ENCODE measurements at regions not wholly inside any gene's neighbourhood (a gene's known extent, or its start where the extent isn't known, plus 50 kb on each side); places are given as distances from the start of the nearest gene placed in this dataset.

- TF ChIP-seq EZH2phosphoT487 (IDR thresholded peaks at IDR 0.05; ENCODE audit: low read depth, severe bottlenecking, unreplicated experiment) (no peak), EZH2 (IDR thresholded peaks at IDR 0.05; ENCODE audit: borderline replicate concordance) (no peak), CTCF (IDR thresholded peaks at IDR 0.05; ENCODE audit: poor library complexity) (no peak)
- Histone ChIP-seq H3K4me1 (ENCODE audit: insufficient read depth) (no peaks in the 10 kb centered on the region), H3K27ac (no peak overlapping the region), H3K79me2 (no peaks in the 10 kb centered on the region), H3K4me3 (no peak overlapping the region), H3K27me3 (no peaks in the 10 kb centered on the region), H3K9me3 (ENCODE audit: low read depth) (no peaks in the 10 kb centered on the region), H2AFZ (no peak overlapping the region), H3K9me2 (replicated peaks; ENCODE audit: insufficient read depth) (no peaks in the 10 kb centered on the region), H3K4me2 (no peak overlapping the region), H4K20me1 (ENCODE audit: insufficient read depth, poor library complexity, severe bottlenecking) (no peaks in the 10 kb centered on the region), H3K36me3 (replicated peaks; ENCODE audit: insufficient read depth, low read depth) (no peaks in the 10 kb centered on the region)
- 80% methylated on average over 2 of the region's 2 CpGs for WGBS (ENCODE audit: low lambda C conversion rate, missing lambda C conversion rate)
- DNase-seq (ENCODE audit: low spot score): no peak
Observed at GRCh38 chr6:14361297-14361696, 243.7 kb downstream of the CD83 start.

- Histone ChIP-seq H3K36me3 (replicated peaks; ENCODE audit: insufficient read depth, low read depth) (no peaks in the 10 kb centered on the region), H2AFZ (no peak overlapping the region), H3K9me3 (ENCODE audit: low read depth) (no peaks in the 10 kb centered on the region), H3K4me1 (ENCODE audit: insufficient read depth) (no peaks in the 10 kb centered on the region), H3K4me2 (no peak overlapping the region), H3K79me2 (no peaks in the 10 kb centered on the region), H3K4me3 (no peak overlapping the region), H3K27ac (no peak overlapping the region), H3K9me2 (replicated peaks; ENCODE audit: insufficient read depth) (no peaks in the 10 kb centered on the region), H3K27me3 (no peaks in the 10 kb centered on the region), H4K20me1 (ENCODE audit: insufficient read depth, poor library complexity, severe bottlenecking) (no peaks in the 10 kb centered on the region)
- no peak for DNase-seq (ENCODE audit: low spot score)
- TF ChIP-seq CTCF (IDR thresholded peaks at IDR 0.05; ENCODE audit: poor library complexity) (no peak), EZH2phosphoT487 (IDR thresholded peaks at IDR 0.05; ENCODE audit: low read depth, severe bottlenecking, unreplicated experiment) (no peak)
- 91% methylated on average over 5 of the region's 5 CpGs for WGBS (ENCODE audit: low lambda C conversion rate, missing lambda C conversion rate)
Observed at GRCh38 chr6:14361956-14362587, 244.5 kb downstream of the CD83 start.

- no peaks in the 10 kb centered on the region for H3K79me2 ChIP-seq
- 75% methylated on average over 5 of the region's 5 CpGs for WGBS (ENCODE audit: low lambda C conversion rate, missing lambda C conversion rate)
- H3K9me3 ChIP-seq (ENCODE audit: low read depth): no peaks in the 10 kb centered on the region
- H3K36me3 ChIP-seq (replicated peaks; ENCODE audit: insufficient read depth, low read depth): no peaks in the 10 kb centered on the region
- TF ChIP-seq CTCF (IDR thresholded peaks at IDR 0.05; ENCODE audit: poor library complexity) (no peak), EZH2phosphoT487 (IDR thresholded peaks at IDR 0.05; ENCODE audit: low read depth, severe bottlenecking, unreplicated experiment) (no peak), EZH2 (IDR thresholded peaks at IDR 0.05; ENCODE audit: borderline replicate concordance) (no peak)
- no peaks in the 10 kb centered on the region for H4K20me1 ChIP-seq (ENCODE audit: insufficient read depth, poor library complexity, severe bottlenecking)
- no peaks in the 10 kb centered on the region for H3K27me3 ChIP-seq
- DNase-seq (ENCODE audit: low spot score): no peak
- H3K4me1 ChIP-seq (ENCODE audit: insufficient read depth): no peaks in the 10 kb centered on the region
- H3K9me2 ChIP-seq (replicated peaks; ENCODE audit: insufficient read depth): no peaks in the 10 kb centered on the region
- no peak overlapping the region for H2AFZ ChIP-seq
- H3K27ac ChIP-seq: no peak overlapping the region
- no peak overlapping the region for H3K4me3 ChIP-seq
- H3K4me2 ChIP-seq: no peak overlapping the region
Observed at GRCh38 chr6:14364370-14364769, 246.8 kb downstream of the CD83 start.

GRCh38 chr6:14365393-14365792 is 247.8 kb downstream of the CD83 start:
- Histone ChIP-seq H2AFZ (no peak overlapping the region), H3K4me1 (ENCODE audit: insufficient read depth) (no peaks in the 10 kb centered on the region), H3K79me2 (no peaks in the 10 kb centered on the region), H3K36me3 (replicated peaks; ENCODE audit: insufficient read depth, low read depth) (no peaks in the 10 kb centered on the region), H3K9me2 (replicated peaks; ENCODE audit: insufficient read depth) (no peaks in the 10 kb centered on the region), H3K27ac (no peak overlapping the region), H3K4me3 (no peak overlapping the region), H3K27me3 (no peaks in the 10 kb centered on the region), H3K9me3 (ENCODE audit: low read depth) (no peaks in the 10 kb centered on the region), H4K20me1 (ENCODE audit: insufficient read depth, poor library complexity, severe bottlenecking) (no peaks in the 10 kb centered on the region), H3K4me2 (no peak overlapping the region)
- no peak for DNase-seq (ENCODE audit: low spot score)
- WGBS (ENCODE audit: low lambda C conversion rate, missing lambda C conversion rate): 96% methylated on average over 1 of the region's 1 CpG
- TF ChIP-seq EZH2 (IDR thresholded peaks at IDR 0.05; ENCODE audit: borderline replicate concordance) (no peak), EZH2phosphoT487 (IDR thresholded peaks at IDR 0.05; ENCODE audit: low read depth, severe bottlenecking, unreplicated experiment) (no peak), CTCF (IDR thresholded peaks at IDR 0.05; ENCODE audit: poor library complexity) (no peak)
